GM19099 (cell line): ENCODE measurements at regions not wholly inside any gene's neighbourhood (a gene's known extent, or its start where the extent isn't known, plus 50 kb on each side); places are given as distances from the start of the nearest gene placed in this dataset.

Source experiments
- POLR2A ChIP-seq: IDR thresholded peaks from 3 replicates; pipeline ENCODE4 v1.6.1; 2011; ENCODE audit warnings: low read depth; ENCODE audit not compliant: insufficient read length; ENCODE audit errors: extremely low read depth

- TF ChIP-seq POLR2A = no peak
These were observed 1157.5 kb downstream of the XPNPEP1 start for GRCh38 chr10:108765794-108766193.

GRCh38 chr10:108757946-108758345, 1165.4 kb downstream of the XPNPEP1 start:
- no peak for TF ChIP-seq POLR2A

- TF ChIP-seq POLR2A = no peak
These were observed 1167.7 kb downstream of the XPNPEP1 start for GRCh38 chr10:108755646-108756045.

- TF ChIP-seq POLR2A = no peak
These were observed 1170.0 kb downstream of the XPNPEP1 start for GRCh38 chr10:108753326-108753725.

GRCh38 chr10:108749042-108749441, 1174.3 kb downstream of the XPNPEP1 start:
- TF ChIP-seq POLR2A = no peak

GRCh38 chr10:108736111-108736510, 1187.2 kb downstream of the XPNPEP1 start:
- no peak for TF ChIP-seq POLR2A

- no peak for TF ChIP-seq POLR2A
These were observed 1187.9 kb downstream of the XPNPEP1 start for GRCh38 chr10:108735380-108735779.

GRCh38 chr10:108721874-108722273, 1201.4 kb downstream of the XPNPEP1 start:
- TF ChIP-seq POLR2A = no peak

- TF ChIP-seq POLR2A = no peak
These were observed 1207.0 kb downstream of the XPNPEP1 start for GRCh38 chr10:108716352-108716751.

GRCh38 chr10:108709927-108710722, 1213.2 kb downstream of the XPNPEP1 start:
- no peak for TF ChIP-seq POLR2A

GRCh38 chr10:108708363-108708762, 1214.9 kb downstream of the XPNPEP1 start:
- no peak for TF ChIP-seq POLR2A

- no peak for TF ChIP-seq POLR2A
These were observed 1226.4 kb downstream of the XPNPEP1 start for GRCh38 chr10:108696792-108697477.

- no peak for TF ChIP-seq POLR2A
These were observed 1232.2 kb downstream of the XPNPEP1 start for GRCh38 chr10:108691126-108691525.

GRCh38 chr10:108690530-108690929, 1232.8 kb downstream of the XPNPEP1 start:
- no peak for TF ChIP-seq POLR2A

GRCh38 chr10:108689891-108690290, 1233.4 kb downstream of the XPNPEP1 start:
- TF ChIP-seq POLR2A = no peak

- no peak for TF ChIP-seq POLR2A
These were observed 1235.0 kb downstream of the XPNPEP1 start for GRCh38 chr10:108688314-108688713.
